GM12878 (cell line): ENCODE measurements at regions not wholly inside any gene's neighbourhood (a gene's known extent, or its start where the extent isn't known, plus 50 kb on each side); places are given as distances from the start of the nearest gene placed in this dataset.

ENCODE experiments used
- ATAC-seq: fragments of 200-7000 bp; cut with Tn5 transposase; 3 replicates; pipeline ENCODE4 v1.9.1; 2020; ENCODE audit warnings: mild to moderate bottlenecking, moderate library complexity
- BruUV-seq: library from RNA; stranded (reverse); fragments of 400-500 nt; replicated peaks from 2 replicates; lab custom pipeline; 2021; lab: Mats Ljungman, UMichigan
- CTCF ChIA-PET: fragments of 300-600 bp; sonication (Branson Sonifier 250); formaldehyde crosslinking; extraction: SDS; loops from one replicate; lab custom pipeline; 2021; ENCODE audit warnings: inconsistent platforms; lab: Yijun Ruan, JAX
- POLR2A ChIA-PET: fragments of 350-600 bp; formaldehyde crosslinking; extraction: SDS; loops from one replicate; lab custom pipeline; 2021; ENCODE audit warnings: inconsistent platforms; lab: Charles Lee
- RAD21 ChIA-PET: fragments of 300-600 bp; sonication (Branson Sonifier 250); formaldehyde crosslinking; loops from one replicate; lab custom pipeline; 2023; ENCODE audit warnings: antibody characterized with exemption; ENCODE audit not compliant: unreplicated experiment; lab: Charles Lee
- SMC1A ChIA-PET: fragments of 300-600 bp; sonication (Branson Sonifier 250); formaldehyde crosslinking; loops from one replicate; lab custom pipeline; 2023; ENCODE audit not compliant: unreplicated experiment, uncharacterized antibody; lab: Charles Lee
- DNase-seq: peaks from one replicate; pipeline ENCODE4 v3.0.0-alpha.2; 2011; ENCODE audit warnings: low read depth, low spot score
- FAIRE-seq: peaks from 3 replicates; lab custom pipeline; 2011; peaks lifted over from hg19 to GRCh38; lab: Jason Lieb, UNC
- H2AFZ ChIP-seq: 2 replicates; pipeline ENCODE4 v1.6.0; 2011; ENCODE audit warnings: low read depth, low read length, control low read depth; ENCODE audit not compliant: control insufficient read depth
- H3K27ac ChIP-seq: 2 replicates; pipeline ENCODE4 v1.5.1; 2011; ENCODE audit warnings: control low read depth; ENCODE audit not compliant: control insufficient read depth, insufficient read depth
- H3K27me3 ChIP-seq, 2 experiments: replicated peaks in 1 of 2; 2 replicates each; pipeline versions ENCODE4 v1.6.0 to v1.6.1; 2011; ENCODE audit warnings: low read length in 1 of 2; ENCODE audit not compliant: control insufficient read depth in 2 of 2, insufficient read depth in 2 of 2
- H3K36me3 ChIP-seq, 2 experiments: 2 replicates each; pipeline ENCODE4 v1.5.1; 2011; ENCODE audit warnings: low read length in 1 of 2; ENCODE audit not compliant: control insufficient read depth in 2 of 2, insufficient read depth in 2 of 2
- H3K4me1 ChIP-seq: 2 replicates; pipeline ENCODE4 v1.6.1; 2011; ENCODE audit warnings: mild to moderate bottlenecking, low read length, moderate library complexity, mixed read lengths; ENCODE audit not compliant: control insufficient read depth, insufficient read depth
- H3K4me2 ChIP-seq: 2 replicates; pipeline ENCODE4 v1.6.0; 2011; ENCODE audit warnings: control low read depth; ENCODE audit not compliant: control insufficient read depth, insufficient read depth
- H3K4me3 ChIP-seq: fragments of 200-600 bp; sonication (generic); 2 replicates; pipeline ENCODE4 v1.5.1; 2016
- H3K79me2 ChIP-seq: 2 replicates; pipeline ENCODE4 v1.6.0; 2011; ENCODE audit warnings: low read length; ENCODE audit not compliant: control insufficient read depth, insufficient read depth
- H3K9ac ChIP-seq: 2 replicates; pipeline ENCODE4 v1.8.0; 2011; ENCODE audit warnings: low read length, control low read depth, mixed read lengths; ENCODE audit not compliant: control insufficient read depth, insufficient read depth
- H3K9me3 ChIP-seq: replicated peaks from 3 replicates; pipeline ENCODE4 v1.5.1; 2011; ENCODE audit warnings: mild to moderate bottlenecking, low read length; ENCODE audit not compliant: control insufficient read depth, insufficient read depth
- H4K20me1 ChIP-seq: 2 replicates; pipeline ENCODE4 v1.6.0; 2011; ENCODE audit not compliant: control insufficient read depth, insufficient read depth
- ATF2 ChIP-seq: IDR thresholded peaks from 2 replicates; pipeline ENCODE4 v1.6.1; 2012; ENCODE audit warnings: low read length, inconsistent platforms
- CTCF ChIP-seq, 3 experiments: IDR thresholded peaks in 2 of 3; conservative IDR thresholded peaks in 1 of 3; 2 replicates each; pipeline ENCODE4 v1.5.1; 2011; ENCODE audit warnings: low read depth in 3 of 3, low read length in 3 of 3, mild to moderate bottlenecking in 3 of 3, control low read depth in 2 of 3, moderate library complexity in 2 of 3, inconsistent platforms in 1 of 3, mixed read lengths in 1 of 3; ENCODE audit not compliant: control insufficient read depth in 2 of 3, insufficient read depth in 1 of 3; ENCODE audit errors: extremely low read depth in 1 of 3
- EED ChIP-seq: sonication (generic); IDR thresholded peaks from 2 replicates; pipeline ENCODE4 v1.6.1; 2016; ENCODE audit warnings: antibody characterized with exemption, low read depth
- HDAC2 ChIP-seq: fragments of 200-600 bp; sonication (generic); IDR thresholded peaks from 2 replicates; pipeline ENCODE4 v1.6.1; 2017
- IKZF1 ChIP-seq: fragments of 450-650 bp; conservative IDR thresholded peaks from 2 replicates; pipeline ENCODE4 v1.6.1; 2017; ENCODE audit warnings: antibody characterized with exemption, mild to moderate bottlenecking
- JUNB ChIP-seq: IDR thresholded peaks from 2 replicates; pipeline ENCODE4 v1.6.1; 2016; ENCODE audit warnings: antibody characterized with exemption, mild to moderate bottlenecking
- MAX ChIP-seq: IDR thresholded peaks from 2 replicates; pipeline ENCODE4 v1.6.1; 2012; ENCODE audit warnings: low read depth, low read length, improper control_type of control experiment
- MEF2B ChIP-seq: fragments of 450-650 bp; IDR thresholded peaks from 2 replicates; pipeline ENCODE4 v1.6.1; 2018; ENCODE audit warnings: mild to moderate bottlenecking, moderate library complexity; ENCODE audit not compliant: partially characterized antibody, poor library complexity, severe bottlenecking
- MLLT1 ChIP-seq: fragments of 450-650 bp; IDR thresholded peaks from 2 replicates; pipeline ENCODE4 v1.6.1; 2016; ENCODE audit warnings: mild to moderate bottlenecking
- PML ChIP-seq: IDR thresholded peaks from 2 replicates; pipeline ENCODE4 v1.6.1; 2012; ENCODE audit warnings: low read length, inconsistent platforms
- POLR2AphosphoS2 ChIP-seq: IDR thresholded peaks from 2 replicates; pipeline ENCODE4 v1.6.1; 2011; ENCODE audit warnings: low read depth, mild to moderate bottlenecking, low read length, improper control_type of control experiment, moderate library complexity
- SIN3A ChIP-seq: IDR thresholded peaks from 2 replicates; pipeline ENCODE4 v1.6.1; 2012; ENCODE audit warnings: low read depth, low read length, improper control_type of control experiment
- TBL1XR1 ChIP-seq: IDR thresholded peaks from 2 replicates; pipeline ENCODE4 v1.6.1; 2012; ENCODE audit warnings: low read depth, low read length, improper control_type of control experiment
- USF1 ChIP-seq: IDR thresholded peaks from 2 replicates; pipeline ENCODE4 v1.6.1; 2011; ENCODE audit warnings: borderline replicate concordance, low read depth, mild to moderate bottlenecking, moderate library complexity, mixed read lengths, low read length; ENCODE audit not compliant: insufficient read depth; ENCODE audit errors: extremely low read length
- ZNF24 ChIP-seq: fragments of 450-650 bp; IDR thresholded peaks from 2 replicates; pipeline ENCODE4 v1.6.1; 2017; ENCODE audit warnings: antibody characterized with exemption, mild to moderate bottlenecking
- ZNF384 ChIP-seq: IDR thresholded peaks from 2 replicates; pipeline ENCODE4 v1.6.1; 2012; ENCODE audit warnings: low read depth, mild to moderate bottlenecking, low read length, improper control_type of control experiment, borderline replicate concordance
- WGBS: methylation state at CpG from one replicate; pipeline ENCODE4 v1.1.6; 2016; ENCODE audit warnings: low lambda C conversion rate; ENCODE audit not compliant: insufficient replicate concordance, insufficient coverage; ENCODE audit errors: missing lambda C conversion rate; 5-methylcytosine and 5-hydroxymethylcytosine counted together
- in situ Hi-C: fragments of 300-500 bp; cut with MboI; formaldehyde crosslinking; loops from 9 replicates; pipeline ENCODE4 v1.14.3; 2018; ENCODE audit warnings: mixed read lengths
- intact Hi-C: fragments of 100-400 bp; cut with micrococcal nuclease; formaldehyde crosslinking; loops from one replicate; pipeline ENCODE4 v1.14.2; 2022; ENCODE audit not compliant: unreplicated experiment

GRCh38 chr2:187875261-187876141, 321.3 kb upstream of the TFPI start (continued):
- TF ChIP-seq HDAC2 (no peak), ZNF384 (no peak)

GRCh38 chr2:187876554-187876953, 322.3 kb upstream of the TFPI start:
- intact Hi-C loops, result no loop called here
- H3K27ac ChIP-seq, result no peak overlapping the region
- no peak overlapping the region for H2AFZ ChIP-seq
- POLR2A ChIA-PET, result no interaction called here
- no peak overlapping the region for H3K4me3 ChIP-seq
- no peak overlapping the region for H3K9ac ChIP-seq
- no peaks in the 10 kb centered on the region for H3K27me3 ChIP-seq
- no peak overlapping the region for H3K4me2 ChIP-seq
- ATAC-seq (no peak), DNase-seq (no peak), FAIRE-seq (no peak)
- BruUV-seq, result no TSS peak
- H4K20me1 ChIP-seq, result no peaks in the 10 kb centered on the region
- no peaks in the 10 kb centered on the region for H3K9me3 ChIP-seq
- RAD21 ChIA-PET, result interaction anchor here (1.0 kb wide), 1 partner anchor 484 kb away, joined by 3 read pairs; no protein-coding TSS in a partner anchor
- no peaks in the 10 kb centered on the region for H3K36me3 ChIP-seq
- SMC1A ChIA-PET, result interaction anchor here (1.2 to 2.0 kb wide), 5 partner anchors 8 to 377 kb away, joined by 3 to 9 read pairs (median 4); no protein-coding TSS in a partner anchor
- in situ Hi-C loops, result no loop called here
- no peaks in the 10 kb centered on the region for H3K4me1 ChIP-seq
- CTCF ChIA-PET, result interaction anchor here (1.2 to 1.6 kb wide), 2 partner anchors 9 to 492 kb away, joined by 3 to 8 read pairs; no protein-coding TSS in a partner anchor
- WGBS, result 23% methylated on average over 5 of the region's 5 CpGs
- H3K79me2 ChIP-seq, result no peaks in the 10 kb centered on the region
- TF ChIP-seq MLLT1, result no peak
- no peak for TF ChIP-seq IKZF1
- no peak for TF ChIP-seq EED
- TF ChIP-seq JUNB, result no peak
- TF ChIP-seq ZNF24, result no peak
- TF ChIP-seq MAX, result no peak
- TF ChIP-seq TBL1XR1, result no peak
- no peak for TF ChIP-seq SIN3A
- TF ChIP-seq CTCF (IDR thresholded peaks at IDR 0.05 in 2 of 3, conservative IDR thresholded peaks at IDR 0.05 in 1 of 3; ENCODE audit: control insufficient read depth in 2 of 3, extremely low read depth in 1 of 3, insufficient read depth in 1 of 3, low read depth in 3 of 3, low read length in 3 of 3), result no peak
- TF ChIP-seq POLR2AphosphoS2, result no peak
- TF ChIP-seq HDAC2, result no peak
- no peak for TF ChIP-seq USF1
- no peak for TF ChIP-seq MEF2B
- no peak for TF ChIP-seq ATF2
- no peak for TF ChIP-seq PML
